HG03521 (cell line): ENCODE measurements at regions not wholly inside any gene's neighbourhood (a gene's known extent, or its start where the extent isn't known, plus 50 kb on each side); places are given as distances from the start of the nearest gene placed in this dataset.

Experiments
- ATAC-seq: cut with Tn5 transposase; IDR thresholded peaks from one replicate; pipeline ENCODE4 v1.9.1; 2021; ENCODE audit warnings: mild to moderate bottlenecking, moderate library complexity; ENCODE audit not compliant: unreplicated experiment

DNA sequence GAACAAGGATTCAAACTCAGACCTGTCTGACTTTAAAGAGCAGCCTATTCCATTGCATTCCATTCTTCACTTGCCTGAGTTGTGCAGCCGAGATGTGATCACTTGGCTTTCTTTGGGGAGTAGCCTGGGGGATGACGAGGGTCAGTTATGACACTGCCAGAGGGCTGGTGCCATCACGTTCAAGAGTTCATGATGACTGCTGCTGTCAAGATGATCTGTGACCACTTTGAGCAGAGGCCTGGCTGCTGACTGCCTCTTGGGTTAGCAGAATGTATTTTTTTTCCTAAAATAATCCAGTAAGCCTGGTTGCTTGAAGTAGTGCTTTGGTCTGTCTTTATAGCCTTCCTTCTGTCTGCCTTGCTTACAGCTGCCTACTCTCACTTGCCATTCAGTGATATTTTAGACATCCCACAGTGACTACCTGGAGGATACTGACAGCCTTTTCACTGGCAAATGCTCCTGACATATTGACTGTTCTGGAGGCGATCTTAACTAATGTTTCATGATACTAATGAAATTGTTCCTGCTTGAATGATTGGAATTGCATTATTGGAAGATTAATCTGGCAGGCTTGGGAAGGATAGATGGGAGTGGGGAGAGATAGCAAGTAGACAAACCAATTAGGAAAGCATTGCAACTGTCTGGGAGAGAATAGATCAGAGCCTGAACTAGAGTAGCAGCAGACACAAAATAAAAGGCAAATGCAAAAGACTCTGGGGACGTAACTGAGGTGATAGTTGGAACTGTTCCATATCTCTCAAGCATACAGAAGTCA, 221.6 kb upstream of the LCORL start:
- no peak for ATAC-seq

GRCh38 chr4:18241727-18242126, 220.2 kb upstream of the LCORL start:
- ATAC-seq, result no peak

GRCh38 chr4:18234108-18234507, 212.6 kb upstream of the LCORL start:
- ATAC-seq, result no peak

DNA sequence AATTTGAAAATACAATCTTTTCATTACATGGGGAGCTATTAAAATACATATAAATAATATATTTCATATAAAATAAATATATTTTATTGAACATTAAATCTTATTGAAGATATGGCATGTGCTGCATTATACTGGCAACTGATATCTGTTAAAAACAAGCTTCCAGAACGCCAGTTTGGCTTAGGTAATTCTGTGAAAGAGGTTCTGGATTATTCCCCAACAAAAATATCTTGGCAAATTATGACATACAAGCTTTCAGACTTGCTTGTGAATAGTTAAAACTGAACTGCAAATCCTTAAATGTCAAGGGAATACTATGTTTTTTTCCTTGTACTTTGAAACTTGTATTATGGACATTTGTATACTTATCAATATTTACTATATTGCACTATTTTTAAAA, 210.2 kb upstream of the LCORL start:
- ATAC-seq, result no peak

GRCh38 chr4:18227880-18228279, 206.3 kb upstream of the LCORL start:
- ATAC-seq, result no peak

GRCh38 chr4:18214411-18215055, 193.0 kb upstream of the LCORL start:
- no peak for ATAC-seq

GRCh38 chr4:18213576-18214198, 192.1 kb upstream of the LCORL start:
- no peak for ATAC-seq

- ATAC-seq, result peak; percentile 36
These were observed 187.9 kb upstream of the LCORL start for GRCh38 chr4:18209448-18209847.

DNA sequence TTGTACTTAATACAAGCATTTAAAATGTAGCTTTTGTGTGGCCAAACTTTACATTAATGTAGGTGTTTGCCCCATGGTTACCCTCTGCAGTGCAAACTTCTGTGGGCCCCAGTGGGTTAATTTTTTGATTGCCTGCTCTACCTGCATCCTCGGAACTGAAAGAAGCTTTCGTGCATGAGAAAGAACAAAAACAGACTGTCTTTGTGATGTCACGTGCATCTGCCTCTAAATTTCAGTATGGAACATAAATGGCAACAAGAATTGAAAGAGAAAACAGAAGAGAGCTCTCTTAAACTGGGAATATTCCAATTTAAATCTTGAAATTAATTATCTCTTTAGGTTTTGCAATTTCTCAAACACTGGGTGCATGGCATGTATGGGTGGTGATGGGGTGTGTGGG, 182.4 kb upstream of the LCORL start:
- ATAC-seq, result no peak

- no peak for ATAC-seq
These were observed 180.9 kb upstream of the LCORL start for GRCh38 chr4:18202486-18202885.

GRCh38 chr4:18201885-18202284, 180.3 kb upstream of the LCORL start:
- ATAC-seq, result no peak

DNA sequence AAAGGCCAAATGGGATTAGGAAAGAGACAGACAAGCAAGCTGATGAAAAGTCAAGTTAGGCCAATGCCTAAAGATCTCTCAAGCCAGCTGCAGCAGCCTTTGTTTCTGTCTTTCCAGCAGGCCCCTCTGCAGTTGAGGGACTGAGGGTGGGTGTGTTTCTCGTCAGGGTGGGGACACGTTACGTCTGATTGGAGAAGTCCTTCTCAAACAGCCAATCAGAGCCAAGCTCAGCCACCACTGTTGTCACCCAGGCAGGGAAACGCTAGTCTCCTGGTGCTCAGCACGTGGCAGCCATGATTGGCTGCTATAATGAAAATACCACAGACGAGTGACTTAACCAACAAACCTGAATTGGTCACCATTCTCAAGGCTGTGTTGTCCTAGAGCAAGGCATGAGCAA, 177.1 kb upstream of the LCORL start:
- no peak for ATAC-seq

DNA sequence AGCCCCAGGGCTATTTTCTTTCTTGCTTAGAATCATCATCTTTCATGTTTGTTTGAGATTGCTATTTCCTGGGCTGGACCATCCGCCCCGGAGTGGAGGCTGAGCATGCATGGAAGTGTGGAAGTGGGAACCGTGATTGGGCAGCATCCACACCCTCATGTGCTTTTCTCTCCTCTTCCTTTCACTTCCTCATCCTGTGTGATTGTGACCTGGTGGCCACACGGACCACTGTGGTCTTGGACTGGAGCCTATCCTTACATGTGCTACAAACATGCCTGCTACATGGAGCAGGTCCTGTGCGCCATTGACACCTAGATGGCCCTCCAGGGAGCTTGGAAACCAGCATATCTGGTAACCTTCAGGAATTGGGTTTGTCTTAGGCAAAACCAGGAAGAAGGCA, 175.9 kb upstream of the LCORL start:
- ATAC-seq, result no peak

GRCh38 chr4:18194278-18194677, 172.7 kb upstream of the LCORL start:
- no peak for ATAC-seq

- no peak for ATAC-seq
These were observed 171.3 kb upstream of the LCORL start for GRCh38 chr4:18192901-18193300.

DNA sequence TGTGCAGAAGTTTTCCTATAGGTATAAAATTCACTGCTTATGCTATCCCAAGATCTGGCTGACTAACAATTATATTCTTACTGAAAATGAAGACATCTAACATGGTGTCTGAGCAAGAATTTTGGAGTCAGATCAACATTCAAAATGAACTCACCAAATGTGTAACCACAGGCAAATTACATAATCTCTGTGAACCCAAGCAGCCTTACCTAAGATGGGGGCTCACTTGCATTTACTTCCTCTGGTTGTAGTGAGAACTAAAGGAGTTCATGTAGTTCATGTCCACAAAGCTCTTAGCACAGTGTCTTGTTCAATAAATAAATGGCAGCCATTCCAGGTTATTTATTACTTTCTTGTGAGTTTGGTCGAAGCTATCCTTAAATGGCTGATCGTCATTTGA, 163.9 kb upstream of the LCORL start:
- ATAC-seq, result no peak

DNA sequence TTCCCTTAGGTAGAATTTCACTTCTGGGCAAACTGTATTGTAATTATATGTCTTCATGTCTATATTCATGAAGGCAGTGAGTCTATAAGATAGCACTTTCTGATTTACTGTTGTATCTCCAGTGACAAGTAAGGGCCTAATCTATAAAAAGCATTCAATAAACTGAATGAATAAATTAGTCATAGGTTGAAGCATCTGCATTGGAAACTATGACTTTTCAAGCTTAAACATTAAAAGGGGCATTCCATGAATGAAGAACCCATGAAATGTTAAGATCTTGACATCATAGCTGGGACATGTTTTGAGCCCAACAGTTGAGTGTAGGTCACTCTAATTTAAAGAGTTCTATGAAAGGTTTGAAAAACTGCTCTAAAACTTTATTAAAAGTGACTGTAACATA, 159.3 kb upstream of the LCORL start:
- no peak for ATAC-seq

DNA sequence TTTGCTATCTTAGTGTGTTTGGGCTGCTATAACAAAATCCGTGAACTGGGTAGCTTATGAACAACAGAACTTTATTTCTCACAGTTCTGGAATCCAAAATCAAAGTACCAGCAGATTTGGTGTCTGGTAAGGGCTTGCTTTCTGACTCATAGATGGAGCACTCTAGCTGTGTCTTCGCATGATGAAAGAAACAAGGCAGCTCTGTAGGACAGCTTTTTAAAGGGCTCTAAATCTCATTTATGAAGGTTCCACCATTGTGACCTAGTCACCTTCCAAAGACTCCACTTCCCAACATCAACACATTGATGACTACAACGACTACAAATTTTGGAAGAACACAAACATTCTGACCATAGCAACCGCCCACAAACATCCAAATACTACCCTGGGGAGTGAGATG, 158.6 kb upstream of the LCORL start:
- no peak for ATAC-seq

GRCh38 chr4:18171896-18172295, 150.3 kb upstream of the LCORL start:
- ATAC-seq, result no peak

GRCh38 chr4:18167831-18168230, 146.3 kb upstream of the LCORL start:
- ATAC-seq, result no peak

- ATAC-seq, result no peak
These were observed 145.4 kb upstream of the LCORL start for GRCh38 chr4:18166925-18167324.

- ATAC-seq, result no peak
These were observed 140.9 kb upstream of the LCORL start for GRCh38 chr4:18162453-18162852.
